Fibroblast of skin of scalp (primary cell): ENCODE measurements at regions not wholly inside any gene's neighbourhood (a gene's known extent, or its start where the extent isn't known, plus 50 kb on each side); places are given as distances from the start of the nearest gene placed in this dataset.

Experiments used
- DNase-seq: peaks from one replicate; pipeline ENCODE4 v3.0.0-alpha.2; 2013

DNA sequence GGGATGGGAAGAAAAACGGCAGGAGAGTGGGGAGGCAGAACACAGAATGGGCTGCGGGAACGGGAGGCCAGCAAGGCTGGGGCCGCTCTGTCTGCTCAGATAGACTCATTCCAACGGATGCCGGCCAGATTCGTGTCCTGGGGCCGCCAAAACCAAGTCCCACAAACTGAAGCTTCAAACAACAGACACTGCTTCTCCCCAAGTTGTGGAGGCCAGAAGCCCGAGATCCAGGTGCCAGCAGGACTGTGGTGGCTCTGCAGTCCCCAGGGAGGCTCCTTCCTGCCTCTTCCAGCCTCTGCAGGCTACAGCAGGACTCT, 100.6 kb downstream of the ADRA2C start:
- no peak for DNase-seq

DNA sequence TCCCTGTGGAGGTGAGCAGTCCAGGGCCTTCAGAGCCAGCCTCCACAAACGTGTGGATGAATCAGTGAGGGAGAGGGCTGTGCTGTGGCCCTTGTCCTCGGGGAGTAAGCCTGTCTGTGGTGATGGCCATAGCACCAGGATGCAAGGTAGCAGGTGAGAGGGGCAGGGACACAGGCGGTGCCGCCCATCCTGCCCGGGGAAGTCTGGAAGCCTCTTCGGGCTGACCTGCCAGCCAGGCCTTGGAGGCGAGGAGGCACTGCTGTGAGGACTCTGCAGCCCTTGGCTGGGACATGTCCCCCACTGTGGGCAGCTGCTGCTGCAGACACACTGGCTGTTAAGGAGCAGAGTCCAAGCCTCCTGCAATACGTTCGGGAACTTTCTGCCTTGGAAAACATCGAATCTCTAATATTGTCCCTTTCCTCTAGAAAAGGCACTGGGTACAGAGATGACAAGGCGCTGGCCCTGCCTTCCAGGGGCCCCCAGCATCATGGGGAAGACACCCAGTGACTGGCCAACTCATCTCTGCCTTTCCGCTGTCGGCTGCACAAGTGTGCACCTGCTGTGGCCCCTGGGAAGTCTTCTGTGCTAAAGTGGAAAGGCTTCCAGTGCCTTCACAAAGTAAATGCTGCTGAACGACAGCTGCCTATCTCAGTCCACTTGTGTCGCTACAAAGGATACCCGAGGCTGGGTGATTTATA, 101.4 kb downstream of the ADRA2C start:
- no peak for DNase-seq

DNA sequence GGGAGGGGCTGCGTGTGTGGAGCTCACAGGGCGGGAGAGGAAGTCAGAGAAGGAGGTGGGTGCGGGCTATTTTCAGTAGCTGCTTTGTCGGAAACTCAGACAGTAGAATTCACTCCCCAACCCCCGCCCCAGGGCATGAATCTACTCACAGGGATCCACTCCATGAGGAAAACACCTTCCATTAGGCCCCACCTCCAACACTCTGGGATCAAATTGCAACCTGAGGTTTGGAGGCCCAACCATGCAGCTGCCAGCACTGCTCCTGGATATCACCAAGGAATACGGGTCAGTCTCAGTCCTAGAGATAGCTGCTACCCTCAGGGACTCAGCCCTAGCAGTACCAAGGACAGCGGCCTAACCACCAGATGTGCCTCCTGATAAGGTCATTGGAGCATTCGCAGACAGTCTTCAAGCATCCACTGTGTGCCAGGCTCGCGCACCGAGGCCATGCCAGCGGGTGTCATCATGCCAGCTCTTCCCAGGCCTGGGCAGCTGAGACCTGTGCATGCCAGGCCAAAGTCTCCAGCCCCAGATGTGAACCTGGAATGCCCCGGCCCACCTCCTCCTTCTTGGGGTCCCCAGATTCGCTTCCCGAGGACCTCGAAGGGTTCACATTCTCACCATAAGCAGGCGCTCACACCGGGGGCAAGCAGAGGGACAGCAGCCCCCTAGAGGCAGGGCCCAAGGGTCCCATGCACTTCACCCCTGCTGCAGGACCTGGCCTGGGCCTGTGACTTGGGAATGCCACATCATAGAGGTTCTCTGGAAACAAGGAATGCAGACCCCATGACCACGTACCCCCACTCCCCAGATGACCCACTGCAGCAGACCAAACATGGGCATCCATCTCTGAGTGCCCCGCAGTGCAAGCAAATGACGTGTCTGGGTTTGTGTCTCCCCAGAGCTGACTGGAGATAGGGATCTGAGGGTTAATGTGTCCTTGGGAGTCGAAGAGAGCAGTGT, 102.3 kb downstream of the ADRA2C start:
- peak; percentile 24 for DNase-seq

- DNase-seq, result no peak
These were observed 103.0 kb downstream of the ADRA2C start for GRCh38 chr4:3869174-3869572.

DNA sequence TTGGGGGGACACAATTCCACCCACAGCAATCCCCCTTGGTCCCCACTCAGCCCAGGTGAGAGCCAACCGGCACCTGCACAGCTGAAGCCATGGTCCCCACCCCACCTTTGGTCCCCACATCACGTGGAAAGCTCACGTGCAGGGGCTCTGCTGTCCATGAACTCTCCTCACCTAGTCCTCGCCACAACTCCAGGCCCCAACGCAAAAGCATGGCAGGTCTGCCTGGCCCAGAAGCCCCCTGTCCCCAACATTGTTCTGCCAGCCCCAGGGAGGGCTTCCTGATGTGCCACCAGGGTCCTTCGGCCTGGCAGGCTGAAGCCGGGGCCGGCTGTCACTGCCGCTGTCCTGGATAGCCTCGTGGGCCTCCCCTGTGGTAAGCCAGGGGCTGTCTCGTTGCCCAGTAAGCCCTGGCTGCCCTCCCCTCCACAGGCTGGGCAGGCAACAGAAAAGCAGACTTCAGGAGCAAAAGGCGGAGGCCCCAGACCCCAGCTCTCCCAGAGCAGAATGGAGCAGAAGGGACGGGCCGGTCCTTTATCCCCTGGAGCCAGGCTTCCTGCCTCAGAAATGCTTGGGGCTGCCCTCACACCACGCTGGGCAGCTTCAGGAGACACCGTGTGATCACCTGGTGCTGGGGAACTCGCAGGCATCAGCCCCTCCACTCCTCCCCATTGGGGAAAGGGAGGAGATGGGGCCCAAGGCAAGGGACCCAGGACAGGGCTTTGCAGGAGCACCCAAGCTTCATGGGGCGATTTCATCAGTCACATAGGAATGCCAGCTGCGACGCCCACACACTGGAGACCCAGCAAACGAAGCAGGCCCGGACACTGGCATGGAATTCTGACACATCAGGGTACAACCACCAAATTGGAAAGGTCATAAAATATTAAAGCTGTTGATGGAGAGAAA, 103.7 kb downstream of the ADRA2C start:
- DNase-seq, result no peak

DNA sequence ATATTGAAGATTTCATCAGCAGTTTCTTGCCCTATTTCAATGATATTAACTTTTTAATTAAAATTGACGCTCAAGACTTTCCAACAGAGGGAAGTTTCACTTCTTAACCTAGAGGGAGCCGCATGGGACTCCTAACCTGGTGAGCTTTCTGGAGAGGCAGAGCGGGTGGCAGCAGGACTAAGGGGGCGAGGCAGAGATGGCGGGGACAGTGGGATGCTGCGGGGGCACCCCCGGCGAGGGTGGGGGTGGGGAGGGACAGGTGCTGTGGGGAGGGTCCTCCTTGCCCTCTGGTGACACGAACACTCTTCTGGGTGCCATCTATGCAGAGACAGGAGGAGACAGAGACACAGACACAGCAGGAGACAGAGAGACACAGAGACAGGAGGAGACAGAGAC, 104.4 kb downstream of the ADRA2C start:
- DNase-seq, result no peak

- DNase-seq, result no peak
These were observed 105.1 kb downstream of the ADRA2C start for GRCh38 chr4:3871181-3871852.

DNA sequence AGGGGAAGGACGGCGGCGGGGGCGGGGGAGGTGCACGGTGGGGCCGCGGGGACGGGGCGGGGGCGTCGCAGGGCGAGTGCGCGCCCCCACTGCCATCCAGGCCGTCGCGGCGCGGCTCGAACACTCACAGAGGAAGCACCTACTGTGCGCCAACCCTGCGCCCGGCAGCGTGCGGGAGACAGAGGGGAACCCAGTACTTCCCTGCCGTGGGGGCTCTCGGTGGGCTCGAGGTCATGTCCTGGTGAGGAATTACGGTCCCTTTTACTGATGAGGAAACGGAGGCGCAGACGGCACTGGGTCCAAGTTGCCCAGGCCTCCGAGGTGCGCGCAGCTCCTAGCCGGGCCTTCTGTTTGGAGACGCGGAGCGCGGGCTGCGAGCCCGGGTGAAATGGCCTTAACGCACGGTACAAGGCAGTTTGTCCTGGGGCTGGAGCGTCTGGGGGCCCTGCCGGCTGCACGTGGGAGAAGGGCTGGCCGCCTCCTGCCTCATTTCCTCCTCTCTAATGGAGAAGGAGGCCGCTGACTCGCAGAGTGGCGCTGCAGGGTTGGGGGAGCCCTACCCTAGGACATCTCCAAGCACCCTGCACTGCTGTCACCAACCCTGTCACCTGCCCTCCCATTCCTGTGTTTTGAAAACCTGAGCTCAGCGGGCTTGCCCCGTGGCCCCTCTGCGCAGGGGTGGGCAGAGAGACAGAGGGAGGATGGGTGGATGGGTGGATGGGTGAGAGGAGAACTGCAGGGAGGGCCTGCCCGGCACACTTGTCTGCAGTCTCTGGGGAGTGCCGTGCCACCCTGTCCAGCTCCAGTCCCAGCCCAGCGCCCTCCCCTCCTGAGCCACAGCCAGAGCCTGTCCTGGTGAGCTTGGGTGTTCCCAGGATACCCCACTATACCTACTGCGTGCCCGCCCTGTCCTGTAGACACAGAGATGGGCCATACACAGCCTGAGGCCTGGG, 106.0 kb downstream of the ADRA2C start:
- DNase-seq, result no peak

GRCh38 chr4:3872834-3873313, 106.7 kb downstream of the ADRA2C start:
- no peak for DNase-seq

DNA sequence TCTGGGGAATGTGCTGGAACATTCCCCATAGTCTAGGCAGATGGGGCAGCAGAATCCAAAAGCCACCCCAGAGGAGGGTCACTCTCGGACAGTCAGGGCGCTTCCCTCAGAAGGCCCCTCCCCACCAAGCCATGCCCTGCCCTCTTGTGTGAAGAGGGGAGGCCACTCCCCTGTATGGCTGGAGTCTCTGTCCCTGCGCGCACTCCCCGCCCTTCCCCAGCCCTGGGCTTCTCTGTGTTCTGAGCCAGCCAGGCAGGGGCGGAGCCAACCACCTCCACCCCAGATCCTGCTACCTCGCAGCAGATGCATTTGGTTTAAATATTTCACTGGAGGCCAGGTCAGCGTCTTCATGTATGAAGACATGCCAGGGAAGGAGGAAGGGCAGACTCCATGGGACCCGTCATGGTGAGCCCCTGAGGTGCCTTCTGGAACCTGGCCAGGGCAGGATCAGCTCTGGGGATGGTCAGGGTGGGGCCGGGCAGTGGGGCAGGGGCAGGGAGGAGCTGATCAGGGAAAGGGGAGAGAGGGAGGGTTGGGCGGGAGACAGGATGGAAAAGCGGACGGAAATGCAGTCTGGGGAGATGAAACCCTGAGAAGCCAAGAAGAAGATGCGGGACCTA, 107.3 kb downstream of the ADRA2C start:
- DNase-seq, result no peak

GRCh38 chr4:3874028-3874415, 107.8 kb downstream of the ADRA2C start:
- no peak for DNase-seq

GRCh38 chr4:3874525-3875110, 108.4 kb downstream of the ADRA2C start:
- no peak for DNase-seq

DNA sequence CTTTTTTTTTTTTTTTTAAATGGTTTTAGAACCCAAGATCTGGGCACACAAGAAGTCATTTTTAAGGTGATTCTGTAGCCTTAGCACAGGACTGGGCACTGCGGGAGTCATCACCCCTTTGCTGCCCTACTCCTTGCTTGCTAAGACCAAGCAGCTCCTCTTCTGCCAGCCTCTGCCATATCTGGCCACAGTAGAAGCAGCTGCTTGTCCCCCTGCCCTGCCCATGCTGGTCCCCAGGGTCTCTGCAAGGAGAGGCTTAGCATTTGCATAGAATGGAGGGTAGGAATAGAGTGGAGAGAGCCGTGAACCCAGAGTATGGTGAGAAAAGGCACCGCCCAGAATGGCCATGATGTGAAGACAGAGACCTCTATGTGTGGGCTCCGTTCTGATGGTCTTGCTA, 109.3 kb downstream of the ADRA2C start:
- DNase-seq, result no peak

GRCh38 chr4:3876057-3876845, 110.1 kb downstream of the ADRA2C start:
- DNase-seq, result peak; percentile 75

GRCh38 chr4:3877236-3877635, 111.1 kb downstream of the ADRA2C start:
- peak; percentile 22 for DNase-seq

DNA sequence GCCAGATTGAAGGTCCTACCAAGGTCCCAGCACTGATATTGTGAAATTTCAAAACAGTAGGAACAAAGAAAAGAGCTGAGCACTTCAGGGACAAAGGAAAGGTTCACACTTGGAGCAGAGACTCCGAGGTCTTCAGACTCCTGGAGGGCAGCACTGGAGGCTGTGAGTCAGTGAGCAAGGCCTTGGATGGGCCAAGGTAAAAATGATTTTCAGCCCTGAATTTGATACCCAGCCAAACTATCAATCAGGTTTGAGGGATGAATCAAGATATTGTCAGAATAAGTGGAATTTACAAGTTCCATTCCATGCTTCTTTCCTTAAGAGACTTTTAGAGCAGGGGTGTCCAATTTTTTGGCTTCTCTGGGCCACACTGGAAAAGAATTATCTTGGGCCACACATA, 111.7 kb downstream of the ADRA2C start:
- DNase-seq, result no peak

DNA sequence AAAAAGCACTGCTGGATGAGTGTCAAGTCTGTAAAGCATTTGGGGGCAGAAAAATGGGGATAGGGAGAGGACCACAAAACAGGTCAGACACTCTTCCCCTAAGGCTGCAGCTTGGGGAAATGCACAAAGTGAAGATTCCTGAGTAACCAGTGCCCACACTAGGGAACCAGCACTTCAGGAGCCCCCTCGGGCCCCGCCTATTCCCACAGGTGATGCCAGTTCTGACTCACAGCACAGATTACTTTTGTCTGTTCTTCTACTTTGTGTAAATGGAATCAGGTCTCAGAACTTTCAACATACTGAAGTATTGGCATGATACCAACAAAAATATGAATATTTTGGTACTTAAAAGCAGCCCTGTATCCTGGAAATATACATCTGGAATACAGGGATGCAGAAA, 112.5 kb downstream of the ADRA2C start:
- DNase-seq, result no peak

GRCh38 chr4:3879681-3880614, 113.8 kb downstream of the ADRA2C start:
- no peak for DNase-seq
